C4-2B (cell line): ENCODE measurements at regions not wholly inside any gene's neighbourhood (a gene's known extent, or its start where the extent isn't known, plus 50 kb on each side); places are given as distances from the start of the nearest gene placed in this dataset.
A peak's percentile ranks its signal among the peaks of the same experiment; 100 is the strongest.

ENCODE experiments used
- H3K27ac ChIP-seq: fragments of 450-650 bp; 2 replicates; pipeline ENCODE4 v1.5.1; 2017
- CTCF ChIP-seq: fragments of 450-650 bp; conservative IDR thresholded peaks from 2 replicates; pipeline ENCODE4 v1.5.1; 2017; ENCODE audit warnings: mild to moderate bottlenecking
- ZFX ChIP-seq: fragments of 450-650 bp; IDR thresholded peaks from 2 replicates; pipeline ENCODE4 v1.6.1; 2017

GRCh38 chr4:27305246-27305645, 444.6 kb downstream of the STIM2 start:
- H3K27ac ChIP-seq, result no peak overlapping the region
- no peak for TF ChIP-seq CTCF
- TF ChIP-seq ZFX, result no peak

GRCh38 chr4:27308379-27308778, 447.7 kb downstream of the STIM2 start:
- H3K27ac ChIP-seq, result no peak overlapping the region

GRCh38 chr4:27315625-27316024, 455.0 kb downstream of the STIM2 start:
- no peak for TF ChIP-seq CTCF
- no peak for TF ChIP-seq ZFX
- no peak overlapping the region for H3K27ac ChIP-seq

More at GRCh38 chr4:27308379-27308778, 447.7 kb downstream of the STIM2 start:
- TF ChIP-seq CTCF, result no peak
- TF ChIP-seq ZFX, result no peak

GRCh38 chr4:27316176-27316575, 455.5 kb downstream of the STIM2 start:
- TF ChIP-seq CTCF (no peak), ZFX (no peak)
- no peak overlapping the region for H3K27ac ChIP-seq

GRCh38 chr4:27318740-27319139, 458.1 kb downstream of the STIM2 start:
- no peak overlapping the region for H3K27ac ChIP-seq
- TF ChIP-seq ZFX, result no peak
- peak; percentile 44 for TF ChIP-seq CTCF

- TF ChIP-seq CTCF (no peak), ZFX (no peak)
- no peak overlapping the region for H3K27ac ChIP-seq
Measured at GRCh38 chr4:27326991-27327390, 466.4 kb downstream of the STIM2 start.

GRCh38 chr4:27327421-27328181, 467.0 kb downstream of the STIM2 start:
- TF ChIP-seq ZFX, result no peak
- no peak for TF ChIP-seq CTCF
- no peak overlapping the region for H3K27ac ChIP-seq
